K562 (cell line): ENCODE measurements at regions not wholly inside any gene's neighbourhood (a gene's known extent, or its start where the extent isn't known, plus 50 kb on each side); places are given as distances from the start of the nearest gene placed in this dataset.

Source experiments
- ATAC-seq: fragments of 200-7000 bp; cut with Tn5 transposase; 3 replicates; pipeline ENCODE4 v1.9.1; 2020; ENCODE audit warnings: moderate library complexity
- BruUV-seq: library from RNA; stranded (reverse); fragments of 400-500 nt; replicated peaks from 2 replicates; lab custom pipeline; 2021; lab: Mats Ljungman, UMichigan
- CTCF ChIA-PET: fragments of 300-600 bp; formaldehyde crosslinking; extraction: SDS; loops from one replicate; lab custom pipeline; 2021; ENCODE audit warnings: low intra/inter-chr PET ratio; lab: Yijun Ruan, JAX
- POLR2A ChIA-PET: fragments of 300-600, 350-650 bp; sonication (Branson Sonifier 250); formaldehyde crosslinking; extraction: SDS; loops from one replicate; lab custom pipeline; 2021; ENCODE audit warnings: antibody characterized with exemption, inconsistent platforms; lab: Yijun Ruan, JAX
- DNase-seq, 4 experiments: peaks; one replicate each; pipeline versions ENCODE4 v3.0.0 to v3.0.0-alpha.2; 2011 to 2018; ENCODE audit warnings: low spot score in 3 of 4, mixed read lengths in 3 of 4; ENCODE audit errors: extremely low read depth in 1 of 4
- FAIRE-seq: peaks from 2 replicates; lab custom pipeline; 2011; peaks lifted over from hg19 to GRCh38; lab: Jason Lieb, UNC
- H2AFZ ChIP-seq: 2 replicates; pipeline ENCODE4 v1.6.0; 2011; ENCODE audit warnings: low read depth, low read length, control low read depth, inconsistent platforms
- H3K27ac ChIP-seq: fragments of 200-600 bp; 3 replicates; pipeline ENCODE4 v1.8.0; 2011; ENCODE audit warnings: low read depth, mild to moderate bottlenecking, control low read depth, inconsistent platforms, low read length, moderate library complexity, mixed read lengths; ENCODE audit errors: extremely low read depth
- H3K27me3 ChIP-seq, 2 experiments: fragments of 300-600 bp in 1 of 2; 2 replicates in 1 of 2; 3 replicates in 1 of 2; pipeline versions ENCODE4 v1.6.0 to v1.8.0; 2011; ENCODE audit warnings: inconsistent platforms in 2 of 2, low read length in 2 of 2, mild to moderate bottlenecking in 1 of 2, mixed read lengths in 1 of 2, moderate library complexity in 1 of 2; ENCODE audit not compliant: control insufficient read depth in 2 of 2, insufficient read depth in 2 of 2
- H3K36me3 ChIP-seq: fragments of 300-600 bp; 3 replicates; pipeline ENCODE4 v1.8.0; 2011; ENCODE audit warnings: mild to moderate bottlenecking, low read length, inconsistent platforms; ENCODE audit not compliant: control insufficient read depth, insufficient read depth
- H3K4me1 ChIP-seq, 2 experiments: fragments of 200-600 bp in 1 of 2; replicated peaks in 1 of 2; 2 replicates in 1 of 2; 3 replicates in 1 of 2; pipeline versions ENCODE4 v1.5.1 to v1.8.0; 2011; ENCODE audit warnings: inconsistent platforms in 2 of 2, low read length in 2 of 2, mild to moderate bottlenecking in 1 of 2, mixed read lengths in 1 of 2, moderate library complexity in 1 of 2; ENCODE audit not compliant: control insufficient read depth in 2 of 2, insufficient read depth in 2 of 2
- H3K4me2 ChIP-seq: 2 replicates; pipeline ENCODE4 v1.6.1; 2011; ENCODE audit warnings: low read length, control low read depth, inconsistent platforms, mixed read lengths; ENCODE audit not compliant: insufficient read depth
- H3K4me3 ChIP-seq: fragments of 200-600 bp; sonication (generic), shearing (Covaris generic); 2 replicates; pipeline ENCODE4 v1.5.1; 2016; ENCODE audit warnings: control low read depth, inconsistent platforms
- H3K79me2 ChIP-seq: fragments of 200-600 bp; 3 replicates; pipeline ENCODE4 v1.8.0; 2011; ENCODE audit warnings: low read length, inconsistent platforms; ENCODE audit not compliant: control insufficient read depth, insufficient read depth
- H3K9ac ChIP-seq, 2 experiments: 2 replicates each; pipeline versions ENCODE4 v1.6.0 to v1.6.1; 2011; ENCODE audit warnings: low read depth in 2 of 2, low read length in 2 of 2, control low read depth in 1 of 2, inconsistent platforms in 1 of 2, mild to moderate bottlenecking in 1 of 2, mixed read lengths in 1 of 2; ENCODE audit not compliant: insufficient read depth in 1 of 2
- H3K9me1 ChIP-seq: one replicate; pipeline ENCODE4 v1.6.0; 2011; ENCODE audit warnings: inconsistent platforms, mild to moderate bottlenecking, low read length, moderate library complexity; ENCODE audit not compliant: control insufficient read depth, insufficient read depth
- H3K9me3 ChIP-seq: replicated peaks from 2 replicates; pipeline ENCODE4 v1.5.1; 2011; ENCODE audit warnings: low read depth, low read length, inconsistent platforms; ENCODE audit not compliant: control insufficient read depth, insufficient read depth
- H4K20me1 ChIP-seq: replicated peaks from 2 replicates; pipeline ENCODE4 v1.6.1; 2011; ENCODE audit warnings: low read length, inconsistent platforms, mixed read lengths; ENCODE audit not compliant: control insufficient read depth, insufficient read depth
- FOXK2 ChIP-seq, 2 experiments: fragments of 450-650 bp; IDR thresholded peaks in 1 of 2; conservative IDR thresholded peaks in 1 of 2; 2 replicates each; pipeline ENCODE4 v1.6.1; 2016; ENCODE audit warnings: low read depth in 2 of 2, mild to moderate bottlenecking in 1 of 2
- GTF2A2 ChIP-seq: IDR thresholded peaks from 2 replicates; pipeline ENCODE4 v1.6.1; 2016; ENCODE audit warnings: mild to moderate bottlenecking, missing genetic modification characterization, missing compliant biosample characterization
- HIVEP1 ChIP-seq: fragments of 250-450 bp; sonication (Bioruptor Pico); IDR thresholded peaks from 2 replicates; pipeline ENCODE4 v1.4.0; 2020; ENCODE audit warnings: mild to moderate bottlenecking
- KAT7 ChIP-seq: sonication (generic); formaldehyde crosslinking; IDR thresholded peaks from 2 replicates; pipeline ENCODE4 v1.8.0; 2022; ENCODE audit warnings: missing genetic modification reagents, mild to moderate bottlenecking, borderline replicate concordance
- NUFIP1 ChIP-seq: fragments of 450-650 bp; IDR thresholded peaks from 2 replicates; pipeline ENCODE4 v1.6.1; 2018; ENCODE audit not compliant: partially characterized antibody
- SMARCE1 ChIP-seq: fragments of 450-650 bp; IDR thresholded peaks from 2 replicates; pipeline ENCODE4 v1.7.1; 2016; ENCODE audit warnings: mild to moderate bottlenecking
- WGBS: fragments of 100-300 bp; shearing (Covaris generic); methylation state at CpG from one replicate; pipeline ENCODE4 v1.1.6; 2016; ENCODE audit warnings: low coverage, mixed read lengths; ENCODE audit not compliant: insufficient coverage; ENCODE audit errors: missing lambda C conversion rate; 5-methylcytosine and 5-hydroxymethylcytosine counted together
- in situ Hi-C: fragments of 300-500 bp; cut with MboI; formaldehyde crosslinking; loops from 4 replicates; pipeline ENCODE4 v1.15.0; 2018; ENCODE audit warnings: inconsistent platforms, mixed read lengths
- intact Hi-C: fragments of 100-400 bp; cut with micrococcal nuclease; formaldehyde crosslinking; loops from 2 replicates; pipeline ENCODE4 v1.14.2; 2022
- TF ChIP-seq, protein P1 (sequence below): fragments of 450-650 bp; IDR thresholded peaks from 2 replicates; pipeline ENCODE4 v1.6.1; 2014; ENCODE audit warnings: low read depth, mild to moderate bottlenecking, moderate library complexity, borderline replicate concordance
- TF ChIP-seq, protein P2 (sequence below): fragments of 250-450 bp; sonication (Bioruptor Pico); IDR thresholded peaks from 2 replicates; pipeline ENCODE4 v1.4.0; 2020; ENCODE audit warnings: mild to moderate bottlenecking, moderate library complexity, borderline replicate concordance
- TF ChIP-seq, protein P3 (sequence below): fragments of 250-450 bp; sonication (Bioruptor Pico); IDR thresholded peaks from 2 replicates; pipeline ENCODE4 v1.4.0; 2020

DNA sequence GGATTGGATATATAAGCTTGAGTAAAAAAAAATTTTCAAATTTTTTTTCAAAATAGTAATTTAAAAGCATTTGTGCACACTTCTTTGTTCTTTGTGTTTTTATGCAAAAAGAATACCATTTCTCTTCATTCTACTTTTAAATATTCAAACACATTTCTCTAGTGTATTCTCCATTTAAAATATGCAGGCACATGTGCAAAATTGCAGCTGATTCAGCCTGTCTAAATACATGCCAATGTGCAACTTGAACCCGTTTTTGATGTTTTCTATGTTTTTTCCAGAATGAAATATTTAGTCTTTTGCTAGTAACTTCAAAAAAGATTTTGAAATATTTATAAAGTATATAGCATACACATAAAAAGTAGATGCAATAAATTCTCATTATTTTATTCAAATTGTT, 411.8 kb downstream of the MMUT start:
- Histone ChIP-seq H4K20me1 (no peaks in the 10 kb centered on the region), H3K9me1 (no peaks in the 10 kb centered on the region), H3K4me2 (no peak overlapping the region), H3K36me3 (no peaks in the 10 kb centered on the region), H3K4me1 (no peaks in the 10 kb centered on the region), H2AFZ (no peak overlapping the region), H3K9ac (no peak overlapping the region), H3K79me2 (no peaks in the 10 kb centered on the region), H3K27me3 (no peaks in the 10 kb centered on the region), H3K4me3 (no peak overlapping the region), H3K9me3 (no peaks in the 10 kb centered on the region), H3K27ac (no peak overlapping the region)
- FAIRE-seq (no peak), DNase-seq (no peak), ATAC-seq (no peak)
- 0% methylated on average over 1 of the region's 1 CpG for WGBS
- TF ChIP-seq, protein P1, sequence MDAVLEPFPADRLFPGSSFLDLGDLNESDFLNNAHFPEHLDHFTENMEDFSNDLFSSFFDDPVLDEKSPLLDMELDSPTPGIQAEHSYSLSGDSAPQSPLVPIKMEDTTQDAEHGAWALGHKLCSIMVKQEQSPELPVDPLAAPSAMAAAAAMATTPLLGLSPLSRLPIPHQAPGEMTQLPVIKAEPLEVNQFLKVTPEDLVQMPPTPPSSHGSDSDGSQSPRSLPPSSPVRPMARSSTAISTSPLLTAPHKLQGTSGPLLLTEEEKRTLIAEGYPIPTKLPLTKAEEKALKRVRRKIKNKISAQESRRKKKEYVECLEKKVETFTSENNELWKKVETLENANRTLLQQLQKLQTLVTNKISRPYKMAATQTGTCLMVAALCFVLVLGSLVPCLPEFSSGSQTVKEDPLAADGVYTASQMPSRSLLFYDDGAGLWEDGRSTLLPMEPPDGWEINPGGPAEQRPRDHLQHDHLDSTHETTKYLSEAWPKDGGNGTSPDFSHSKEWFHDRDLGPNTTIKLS, result no peak
- TF ChIP-seq GTF2A2, result no peak
- no peak for TF ChIP-seq NUFIP1
- TF ChIP-seq KAT7, result no peak
- TF ChIP-seq FOXK2 (conservative IDR thresholded peaks at IDR 0.05 in 1 of 2, IDR thresholded peaks at IDR 0.05 in 1 of 2; ENCODE audit: low read depth in 2 of 2), result no peak
- TF ChIP-seq, protein P2, sequence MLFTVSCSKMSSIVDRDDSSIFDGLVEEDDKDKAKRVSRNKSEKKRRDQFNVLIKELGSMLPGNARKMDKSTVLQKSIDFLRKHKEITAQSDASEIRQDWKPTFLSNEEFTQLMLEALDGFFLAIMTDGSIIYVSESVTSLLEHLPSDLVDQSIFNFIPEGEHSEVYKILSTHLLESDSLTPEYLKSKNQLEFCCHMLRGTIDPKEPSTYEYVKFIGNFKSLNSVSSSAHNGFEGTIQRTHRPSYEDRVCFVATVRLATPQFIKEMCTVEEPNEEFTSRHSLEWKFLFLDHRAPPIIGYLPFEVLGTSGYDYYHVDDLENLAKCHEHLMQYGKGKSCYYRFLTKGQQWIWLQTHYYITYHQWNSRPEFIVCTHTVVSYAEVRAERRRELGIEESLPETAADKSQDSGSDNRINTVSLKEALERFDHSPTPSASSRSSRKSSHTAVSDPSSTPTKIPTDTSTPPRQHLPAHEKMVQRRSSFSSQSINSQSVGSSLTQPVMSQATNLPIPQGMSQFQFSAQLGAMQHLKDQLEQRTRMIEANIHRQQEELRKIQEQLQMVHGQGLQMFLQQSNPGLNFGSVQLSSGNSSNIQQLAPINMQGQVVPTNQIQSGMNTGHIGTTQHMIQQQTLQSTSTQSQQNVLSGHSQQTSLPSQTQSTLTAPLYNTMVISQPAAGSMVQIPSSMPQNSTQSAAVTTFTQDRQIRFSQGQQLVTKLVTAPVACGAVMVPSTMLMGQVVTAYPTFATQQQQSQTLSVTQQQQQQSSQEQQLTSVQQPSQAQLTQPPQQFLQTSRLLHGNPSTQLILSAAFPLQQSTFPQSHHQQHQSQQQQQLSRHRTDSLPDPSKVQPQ, result no peak
- no peak for TF ChIP-seq SMARCE1
- TF ChIP-seq HIVEP1 (CRISPR knock-in tag), result no peak
- TF ChIP-seq, protein P3, sequence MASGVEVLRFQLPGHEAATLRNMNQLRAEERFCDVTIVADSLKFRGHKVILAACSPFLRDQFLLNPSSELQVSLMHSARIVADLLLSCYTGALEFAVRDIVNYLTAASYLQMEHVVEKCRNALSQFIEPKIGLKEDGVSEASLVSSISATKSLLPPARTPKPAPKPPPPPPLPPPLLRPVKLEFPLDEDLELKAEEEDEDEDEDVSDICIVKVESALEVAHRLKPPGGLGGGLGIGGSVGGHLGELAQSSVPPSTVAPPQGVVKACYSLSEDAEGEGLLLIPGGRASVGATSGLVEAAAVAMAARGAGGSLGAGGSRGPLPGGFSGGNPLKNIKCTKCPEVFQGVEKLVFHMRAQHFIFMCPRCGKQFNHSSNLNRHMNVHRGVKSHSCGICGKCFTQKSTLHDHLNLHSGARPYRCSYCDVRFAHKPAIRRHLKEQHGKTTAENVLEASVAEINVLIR, result no peak
- intact Hi-C loops, result no loop called here
- ChIA-PET CTCF (no interaction called here), POLR2A (no interaction called here)
- BruUV-seq, result no TSS peak
- in situ Hi-C loops, result no loop called here
